ENCODE measurements at regions not wholly inside any gene's neighbourhood (a gene's known extent, or its start where the extent isn't known, plus 50 kb on each side); places are given as distances from the start of the nearest gene placed in this dataset.

GRCh38 chrX:40434947-40435346, 145.8 kb upstream of the ATP6AP2 start:
- no peaks in the 10 kb centered on the region for H3K9me3 ChIP-seq
- H3K27me3 ChIP-seq, result no peaks in the 10 kb centered on the region
- WGBS, result 43% methylated on average over 14 of the region's 14 CpGs
- intact Hi-C loops (cut with DNase I), result no loop called here
- no peaks in the 10 kb centered on the region for H3K36me3 ChIP-seq
- no peak for DNase-seq (ENCODE audit: extremely low spot score)
- H3K27ac ChIP-seq (replicated peaks in 1 of 4), result no peak overlapping the region
- peak overlapping the region; percentile 9 to 14 (median 10) for H3K4me3 ChIP-seq
- H3K4me1 ChIP-seq, result peaks cover 0 to 12% (median 5%) of the 10 kb centered on the region in 4 donors
- no peak for TF ChIP-seq EP300 (IDR thresholded peaks at IDR 0.05)

DNA sequence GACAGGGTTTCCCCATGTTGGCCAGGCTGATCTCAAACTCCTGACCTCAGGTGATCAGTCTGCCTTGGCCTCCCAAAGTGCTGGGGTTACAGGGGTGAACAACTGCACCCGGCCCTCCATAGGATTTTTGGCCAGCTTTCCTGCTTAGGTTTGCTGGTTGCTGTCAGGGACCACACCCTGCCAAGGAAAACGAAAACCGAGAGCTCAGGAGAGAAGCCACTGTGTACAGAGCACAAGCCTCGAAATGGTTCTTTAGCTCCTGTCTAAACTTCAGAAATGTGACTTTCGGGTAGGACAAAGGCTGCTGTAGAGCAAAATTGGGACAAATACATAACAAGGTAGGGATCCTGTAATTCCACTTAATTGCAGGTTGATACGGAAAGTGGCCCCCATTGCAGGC, 146.3 kb upstream of the ATP6AP2 start:
- Histone ChIP-seq H3K4me1 (peaks cover 0 to 12% (median 5%) of the 10 kb centered on the region in 4 donors), H3K27me3 (no peaks in the 10 kb centered on the region), H3K36me3 (no peaks in the 10 kb centered on the region), H3K4me3 (peak overlapping the region; percentile 9 to 14 (median 10)), H3K27ac (replicated peaks in 1 of 4) (no peak overlapping the region), H3K9me3 (peaks cover 0 to 1% (median 0%) of the 10 kb centered on the region in 4 donors)
- intact Hi-C loops (cut with DNase I), result no loop called here
- no peak for DNase-seq (ENCODE audit: extremely low spot score)
- TF ChIP-seq POLR2AphosphoS5 (IDR thresholded peaks at IDR 0.05), result no peak
- TF ChIP-seq POLR2A (IDR thresholded peaks at IDR 0.05; ENCODE audit: low read depth), result no peak
- TF ChIP-seq, protein P1, sequence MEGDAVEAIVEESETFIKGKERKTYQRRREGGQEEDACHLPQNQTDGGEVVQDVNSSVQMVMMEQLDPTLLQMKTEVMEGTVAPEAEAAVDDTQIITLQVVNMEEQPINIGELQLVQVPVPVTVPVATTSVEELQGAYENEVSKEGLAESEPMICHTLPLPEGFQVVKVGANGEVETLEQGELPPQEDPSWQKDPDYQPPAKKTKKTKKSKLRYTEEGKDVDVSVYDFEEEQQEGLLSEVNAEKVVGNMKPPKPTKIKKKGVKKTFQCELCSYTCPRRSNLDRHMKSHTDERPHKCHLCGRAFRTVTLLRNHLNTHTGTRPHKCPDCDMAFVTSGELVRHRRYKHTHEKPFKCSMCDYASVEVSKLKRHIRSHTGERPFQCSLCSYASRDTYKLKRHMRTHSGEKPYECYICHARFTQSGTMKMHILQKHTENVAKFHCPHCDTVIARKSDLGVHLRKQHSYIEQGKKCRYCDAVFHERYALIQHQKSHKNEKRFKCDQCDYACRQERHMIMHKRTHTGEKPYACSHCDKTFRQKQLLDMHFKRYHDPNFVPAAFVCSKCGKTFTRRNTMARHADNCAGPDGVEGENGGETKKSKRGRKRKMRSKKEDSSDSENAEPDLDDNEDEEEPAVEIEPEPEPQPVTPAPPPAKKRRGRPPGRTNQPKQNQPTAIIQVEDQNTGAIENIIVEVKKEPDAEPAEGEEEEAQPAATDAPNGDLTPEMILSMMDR (IDR thresholded peaks at IDR 0.05), result no peak
- TF ChIP-seq EP300 (IDR thresholded peaks at IDR 0.05), result no peak
- 88% methylated on average over 5 of the region's 6 CpGs for WGBS

DNA sequence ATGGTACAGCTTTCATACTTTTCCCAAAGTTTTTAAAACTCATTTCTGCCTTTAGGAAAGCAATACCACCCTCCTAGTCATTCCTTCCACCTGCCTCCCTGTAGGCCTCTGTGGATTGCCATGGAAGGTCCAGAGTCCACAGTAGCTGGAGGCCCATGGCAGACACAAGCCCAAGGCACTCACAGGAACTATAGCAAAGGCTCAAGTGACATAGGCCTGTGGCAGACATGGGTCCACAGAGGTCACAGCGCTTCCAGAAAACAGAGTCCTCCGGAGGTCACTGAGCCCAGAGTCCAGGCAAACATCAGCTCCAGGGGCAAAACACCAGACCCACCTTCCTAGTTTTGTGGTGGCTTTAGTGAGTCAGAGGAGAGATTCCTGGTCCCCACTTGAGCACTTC, 147.6 kb upstream of the ATP6AP2 start:
- peaks cover 0 to 13% (median 1%) of the 10 kb centered on the region in 4 donors for H3K9me3 ChIP-seq
- TF ChIP-seq POLR2A (IDR thresholded peaks at IDR 0.05; ENCODE audit: low read depth) (no peak), EP300 (IDR thresholded peaks at IDR 0.05) (no peak), POLR2AphosphoS5 (IDR thresholded peaks at IDR 0.05) (no peak)
- TF ChIP-seq, protein P1 (IDR thresholded peaks at IDR 0.05), result no peak
- WGBS, result 80% methylated on average over 1 of the region's 2 CpGs
- intact Hi-C loops (cut with DNase I), result no loop called here
- no peak overlapping the region for H3K27ac ChIP-seq (replicated peaks in 1 of 4)
- H3K27me3 ChIP-seq, result no peaks in the 10 kb centered on the region
- peaks cover 0 to 12% (median 5%) of the 10 kb centered on the region in 4 donors for H3K4me1 ChIP-seq
- H3K4me3 ChIP-seq, result no peak overlapping the region
- H3K36me3 ChIP-seq, result no peaks in the 10 kb centered on the region
- no peak for DNase-seq (ENCODE audit: extremely low spot score)

- no peaks in the 10 kb centered on the region for H3K4me1 ChIP-seq
- H3K27me3 ChIP-seq, result no peaks in the 10 kb centered on the region
- 64% methylated on average over 3 of the region's 3 CpGs for WGBS
- intact Hi-C loops (cut with DNase I), result no loop called here
- no peaks in the 10 kb centered on the region for H3K36me3 ChIP-seq
- TF ChIP-seq, protein P1 (IDR thresholded peaks at IDR 0.05), result no peak
- H3K4me3 ChIP-seq, result no peak overlapping the region
- DNase-seq (ENCODE audit: extremely low spot score), result no peak
- peaks cover 0 to 28% (median 1%) of the 10 kb centered on the region in 4 donors for H3K9me3 ChIP-seq
- no peak overlapping the region for H3K27ac ChIP-seq (replicated peaks in 1 of 4)
Measured at GRCh38 chrX:40424259-40424658, 156.5 kb upstream of the ATP6AP2 start.

GRCh38 chrX:40423299-40423698, 157.5 kb upstream of the ATP6AP2 start:
- Histone ChIP-seq H3K36me3 (no peaks in the 10 kb centered on the region), H3K27me3 (no peaks in the 10 kb centered on the region), H3K27ac (replicated peaks in 1 of 4) (no peak overlapping the region), H3K9me3 (peaks cover 0 to 18% (median 0%) of the 10 kb centered on the region in 4 donors), H3K4me1 (no peaks in the 10 kb centered on the region), H3K4me3 (no peak overlapping the region)
- DNase-seq (ENCODE audit: extremely low spot score), result no peak
- TF ChIP-seq POLR2A (IDR thresholded peaks at IDR 0.05; ENCODE audit: low read depth) (no peak), POLR2AphosphoS5 (IDR thresholded peaks at IDR 0.05) (no peak), EP300 (IDR thresholded peaks at IDR 0.05) (no peak)
- TF ChIP-seq, protein P1 (IDR thresholded peaks at IDR 0.05), result no peak
- intact Hi-C loops (cut with DNase I), result no loop called here
- WGBS, result 69% methylated on average over 3 of the region's 3 CpGs

All from esophagus muscularis mucosa (tissue), 4 donors.